Glutamatergic neuron (in vitro differentiated cells): ENCODE measurements at regions not wholly inside any gene's neighbourhood (a gene's known extent, or its start where the extent isn't known, plus 50 kb on each side); places are given as distances from the start of the nearest gene placed in this dataset.

Experiments
- DNase-seq: peaks from one replicate; pipeline ENCODE4 v3.0.0; 2022
- H3K27ac Mint-ChIP-seq: one replicate; pipeline ENCODE4 v1.8.0; 2020; ENCODE audit warnings: mild to moderate bottlenecking, mixed read lengths, inconsistent platforms; ENCODE audit not compliant: unreplicated experiment
- H3K27me3 Mint-ChIP-seq: one replicate; pipeline ENCODE4 v1.8.0; 2020; ENCODE audit warnings: mild to moderate bottlenecking, moderate library complexity, mixed read lengths, inconsistent platforms; ENCODE audit not compliant: unreplicated experiment
- H3K36me3 Mint-ChIP-seq: one replicate; pipeline ENCODE4 v1.8.0; 2020; ENCODE audit warnings: mild to moderate bottlenecking, mixed read lengths, inconsistent platforms; ENCODE audit not compliant: unreplicated experiment
- H3K4me1 Mint-ChIP-seq: one replicate; pipeline ENCODE4 v1.8.0; 2020; ENCODE audit warnings: mild to moderate bottlenecking, low read depth, mixed read lengths, inconsistent platforms; ENCODE audit not compliant: unreplicated experiment
- H3K4me3 Mint-ChIP-seq: one replicate; pipeline ENCODE4 v1.8.0; 2020; ENCODE audit warnings: mild to moderate bottlenecking, mixed read lengths, inconsistent platforms; ENCODE audit not compliant: unreplicated experiment
- H3K9me3 Mint-ChIP-seq: one replicate; pipeline ENCODE4 v1.8.0; 2020; ENCODE audit warnings: mild to moderate bottlenecking, moderate library complexity, mixed read lengths, inconsistent platforms; ENCODE audit not compliant: unreplicated experiment
- TF ChIP-seq, protein P1 (sequence below): fragments of 200-600 bp; sonication (generic); IDR thresholded peaks from one replicate; pipeline ENCODE4 v1.5.0; 2021; ENCODE audit not compliant: partially characterized antibody, unreplicated experiment

- Mint-ChIP-seq H3K36me3 (no peaks in the 10 kb centered on the region), H3K27ac (no peak overlapping the region), H3K27me3 (peaks cover 4% of the 10 kb centered on the region), H3K9me3 (peaks cover 12% of the 10 kb centered on the region), H3K4me1 (peaks cover 15% of the 10 kb centered on the region), H3K4me3 (no peak overlapping the region)
- no peak for DNase-seq
- TF ChIP-seq, protein P1, sequence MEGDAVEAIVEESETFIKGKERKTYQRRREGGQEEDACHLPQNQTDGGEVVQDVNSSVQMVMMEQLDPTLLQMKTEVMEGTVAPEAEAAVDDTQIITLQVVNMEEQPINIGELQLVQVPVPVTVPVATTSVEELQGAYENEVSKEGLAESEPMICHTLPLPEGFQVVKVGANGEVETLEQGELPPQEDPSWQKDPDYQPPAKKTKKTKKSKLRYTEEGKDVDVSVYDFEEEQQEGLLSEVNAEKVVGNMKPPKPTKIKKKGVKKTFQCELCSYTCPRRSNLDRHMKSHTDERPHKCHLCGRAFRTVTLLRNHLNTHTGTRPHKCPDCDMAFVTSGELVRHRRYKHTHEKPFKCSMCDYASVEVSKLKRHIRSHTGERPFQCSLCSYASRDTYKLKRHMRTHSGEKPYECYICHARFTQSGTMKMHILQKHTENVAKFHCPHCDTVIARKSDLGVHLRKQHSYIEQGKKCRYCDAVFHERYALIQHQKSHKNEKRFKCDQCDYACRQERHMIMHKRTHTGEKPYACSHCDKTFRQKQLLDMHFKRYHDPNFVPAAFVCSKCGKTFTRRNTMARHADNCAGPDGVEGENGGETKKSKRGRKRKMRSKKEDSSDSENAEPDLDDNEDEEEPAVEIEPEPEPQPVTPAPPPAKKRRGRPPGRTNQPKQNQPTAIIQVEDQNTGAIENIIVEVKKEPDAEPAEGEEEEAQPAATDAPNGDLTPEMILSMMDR: no peak
Observed at GRCh38 chr11:70498171-70498571, 99.8 kb downstream of the CTTN start.

- no peak for DNase-seq
- Mint-ChIP-seq H3K9me3 (peaks cover 14% of the 10 kb centered on the region), H3K27me3 (peaks cover 4% of the 10 kb centered on the region), H3K4me1 (peaks cover 24% of the 10 kb centered on the region), H3K36me3 (no peaks in the 10 kb centered on the region), H3K4me3 (no peak overlapping the region), H3K27ac (no peak overlapping the region)
- TF ChIP-seq, protein P1: no peak
Observed at GRCh38 chr11:70498976-70499801, 100.9 kb downstream of the CTTN start.

DNA sequence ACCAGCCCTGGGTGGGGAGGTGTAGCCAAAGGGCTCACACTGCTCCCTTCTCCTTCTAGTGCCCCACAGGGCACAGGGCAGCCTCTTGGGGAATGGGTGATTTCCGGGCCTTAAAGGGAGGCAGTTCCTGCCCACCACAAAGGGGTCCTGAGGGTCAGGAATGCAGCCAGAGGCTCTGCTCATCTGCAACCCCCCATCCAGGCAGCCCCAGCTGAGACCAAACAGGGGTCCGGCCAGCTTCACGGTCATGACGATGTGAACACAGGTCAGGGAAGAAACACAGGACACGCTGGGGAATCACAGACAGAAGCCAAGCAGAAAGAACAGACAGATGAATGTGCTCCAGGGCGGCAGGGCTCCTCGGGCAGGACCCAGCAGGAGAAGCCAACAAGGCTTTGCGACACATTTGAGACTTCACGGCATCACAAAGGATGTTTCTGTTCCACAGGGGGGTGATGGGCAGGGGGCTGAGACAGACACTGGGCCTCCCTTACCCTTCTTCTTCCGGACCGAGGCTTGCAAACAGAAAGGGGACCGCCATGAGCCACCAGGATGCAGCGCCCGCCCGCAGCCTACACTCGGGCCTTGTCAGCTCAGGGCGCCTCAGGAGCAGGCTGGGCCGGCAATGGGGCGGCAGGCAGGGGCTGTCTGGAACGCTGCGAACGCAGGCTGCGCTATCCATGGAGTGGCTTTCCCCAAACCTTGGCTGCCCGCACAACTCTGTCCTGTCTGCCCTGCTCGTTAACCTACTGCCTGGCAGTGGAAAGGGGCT lies 101.9 kb downstream of the CTTN start:
- H3K27ac Mint-ChIP-seq: peak overlapping the region; percentile 52
- H3K4me1 Mint-ChIP-seq: peaks cover 32% of the 10 kb centered on the region
- H3K36me3 Mint-ChIP-seq: no peaks in the 10 kb centered on the region
- no peak for DNase-seq
- peaks cover 4% of the 10 kb centered on the region for H3K27me3 Mint-ChIP-seq
- H3K4me3 Mint-ChIP-seq: no peak overlapping the region
- TF ChIP-seq, protein P1: no peak
- H3K9me3 Mint-ChIP-seq: peaks cover 18% of the 10 kb centered on the region

GRCh38 chr11:70501051-70501901 lies 102.9 kb downstream of the CTTN start:
- DNase-seq: peak; percentile 62
- no peak overlapping the region for H3K4me3 Mint-ChIP-seq
- H3K36me3 Mint-ChIP-seq: no peaks in the 10 kb centered on the region
- TF ChIP-seq, protein P1: no peak
- peak overlapping the region; percentile 86 for H3K27ac Mint-ChIP-seq
- peaks cover 32% of the 10 kb centered on the region for H3K4me1 Mint-ChIP-seq
- H3K27me3 Mint-ChIP-seq: peaks cover 4% of the 10 kb centered on the region
- peaks cover 16% of the 10 kb centered on the region for H3K9me3 Mint-ChIP-seq
